ENCODE measurements at regions not wholly inside any gene's neighbourhood (a gene's known extent, or its start where the extent isn't known, plus 50 kb on each side); places are given as distances from the start of the nearest gene placed in this dataset.

DNA sequence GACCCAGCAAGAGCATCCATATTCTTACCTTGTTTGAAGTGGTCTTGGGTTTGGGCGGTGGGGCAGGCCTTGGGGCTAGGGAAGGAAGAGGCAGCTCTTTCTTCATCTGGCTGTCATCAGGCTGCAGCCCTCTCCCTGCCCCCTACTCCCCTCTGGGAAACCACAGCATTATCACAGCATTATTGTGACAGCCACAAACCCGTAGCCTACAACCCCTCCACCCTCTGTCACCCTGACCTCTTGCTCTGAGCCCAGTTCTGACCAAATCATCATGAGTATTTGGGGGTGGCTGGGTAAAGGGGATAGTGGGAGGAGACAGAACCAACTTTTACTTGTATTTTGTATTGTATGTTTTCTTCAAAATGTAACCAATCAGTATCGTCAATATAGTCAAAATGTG is 94.3 kb upstream of the ARRDC3 start:
- Histone ChIP-seq H3K4me1 (ENCODE audit: control insufficient read depth, insufficient read depth, low read length) (peaks cover 19% of the 10 kb centered on the region), H3K4me3 (ENCODE audit: low read length) (no peak overlapping the region), H3K27ac (ENCODE audit: low read length) (no peak overlapping the region), H3K27me3 (ENCODE audit: control insufficient read depth, insufficient read depth, low read length) (no peaks in the 10 kb centered on the region), H3K9me3 (ENCODE audit: control insufficient read depth, insufficient read depth, low read length) (no peaks in the 10 kb centered on the region), H3K36me3 (ENCODE audit: control insufficient read depth, insufficient read depth, low read length) (no peaks in the 10 kb centered on the region)
- WGBS (ENCODE audit: insufficient coverage), result 72% methylated on average over 2 of the region's 3 CpGs
- Mint-ChIP-seq H3K9me3 (peaks cover 0 to 3% of the 10 kb centered on the region in 2 donors), H3K27me3 (ENCODE audit: low read depth in 2 of 2) (no peaks in the 10 kb centered on the region), H3K27ac (peak overlapping the region; percentile 26 to 74), H3K4me1 (peaks cover 29 to 41% of the 10 kb centered on the region in 2 donors), H3K36me3 (no peaks in the 10 kb centered on the region), H3K4me3 (peak overlapping the region; percentile 43)
- intact Hi-C loops (cut with micrococcal nuclease), result no loop called here
- DNase-seq, result no peak
- TF ChIP-seq, protein P1, sequence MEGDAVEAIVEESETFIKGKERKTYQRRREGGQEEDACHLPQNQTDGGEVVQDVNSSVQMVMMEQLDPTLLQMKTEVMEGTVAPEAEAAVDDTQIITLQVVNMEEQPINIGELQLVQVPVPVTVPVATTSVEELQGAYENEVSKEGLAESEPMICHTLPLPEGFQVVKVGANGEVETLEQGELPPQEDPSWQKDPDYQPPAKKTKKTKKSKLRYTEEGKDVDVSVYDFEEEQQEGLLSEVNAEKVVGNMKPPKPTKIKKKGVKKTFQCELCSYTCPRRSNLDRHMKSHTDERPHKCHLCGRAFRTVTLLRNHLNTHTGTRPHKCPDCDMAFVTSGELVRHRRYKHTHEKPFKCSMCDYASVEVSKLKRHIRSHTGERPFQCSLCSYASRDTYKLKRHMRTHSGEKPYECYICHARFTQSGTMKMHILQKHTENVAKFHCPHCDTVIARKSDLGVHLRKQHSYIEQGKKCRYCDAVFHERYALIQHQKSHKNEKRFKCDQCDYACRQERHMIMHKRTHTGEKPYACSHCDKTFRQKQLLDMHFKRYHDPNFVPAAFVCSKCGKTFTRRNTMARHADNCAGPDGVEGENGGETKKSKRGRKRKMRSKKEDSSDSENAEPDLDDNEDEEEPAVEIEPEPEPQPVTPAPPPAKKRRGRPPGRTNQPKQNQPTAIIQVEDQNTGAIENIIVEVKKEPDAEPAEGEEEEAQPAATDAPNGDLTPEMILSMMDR (IDR thresholded peaks at IDR 0.05), result no peak
- peak; percentile 35 to 86 (median 60) for ATAC-seq

DNA sequence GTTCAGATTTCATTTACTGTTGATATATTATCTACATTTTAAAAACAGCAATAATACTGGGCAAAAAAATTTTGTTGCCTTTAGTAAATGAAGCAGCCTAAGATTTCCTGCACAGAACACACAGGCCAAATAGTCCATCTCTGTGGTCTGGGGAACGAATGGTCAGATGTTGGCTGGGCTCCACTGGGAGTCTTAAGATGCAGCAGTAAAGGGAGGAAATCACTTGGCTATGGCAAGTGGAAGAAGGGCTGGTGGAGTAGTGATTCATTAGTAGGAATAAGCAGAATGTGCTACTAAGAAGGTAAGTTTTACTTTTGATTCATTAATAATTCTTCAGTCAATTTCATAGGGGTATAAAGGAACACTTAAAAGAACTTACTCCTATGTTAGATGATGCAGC is 91.1 kb upstream of the ARRDC3 start:
- TF ChIP-seq, protein P1 (IDR thresholded peaks at IDR 0.05), result no peak
- peaks cover 0 to 3% of the 10 kb centered on the region in 2 donors for H3K9me3 Mint-ChIP-seq
- DNase-seq (no peak), ATAC-seq (no peak)
- no peak overlapping the region for H3K27ac ChIP-seq (ENCODE audit: low read length)
- no peaks in the 10 kb centered on the region for H3K27me3 Mint-ChIP-seq (ENCODE audit: low read depth in 2 of 2)
- no peaks in the 10 kb centered on the region for H3K36me3 Mint-ChIP-seq
- peaks cover 29 to 36% of the 10 kb centered on the region in 2 donors for H3K4me1 Mint-ChIP-seq
- H3K36me3 ChIP-seq (ENCODE audit: control insufficient read depth, insufficient read depth, low read length), result no peaks in the 10 kb centered on the region
- no peaks in the 10 kb centered on the region for H3K9me3 ChIP-seq (ENCODE audit: control insufficient read depth, insufficient read depth, low read length)
- intact Hi-C loops (cut with micrococcal nuclease), result no loop called here
- H3K27me3 ChIP-seq (ENCODE audit: control insufficient read depth, insufficient read depth, low read length), result no peaks in the 10 kb centered on the region
- no peak overlapping the region for H3K27ac Mint-ChIP-seq
- H3K4me1 ChIP-seq (ENCODE audit: control insufficient read depth, insufficient read depth, low read length), result peaks cover 13% of the 10 kb centered on the region
- no peak overlapping the region for H3K4me3 ChIP-seq (ENCODE audit: low read length)
- H3K4me3 Mint-ChIP-seq, result no peak overlapping the region
- WGBS (ENCODE audit: insufficient coverage), result 85% methylated on average over 1 of the region's 1 CpG

DNA sequence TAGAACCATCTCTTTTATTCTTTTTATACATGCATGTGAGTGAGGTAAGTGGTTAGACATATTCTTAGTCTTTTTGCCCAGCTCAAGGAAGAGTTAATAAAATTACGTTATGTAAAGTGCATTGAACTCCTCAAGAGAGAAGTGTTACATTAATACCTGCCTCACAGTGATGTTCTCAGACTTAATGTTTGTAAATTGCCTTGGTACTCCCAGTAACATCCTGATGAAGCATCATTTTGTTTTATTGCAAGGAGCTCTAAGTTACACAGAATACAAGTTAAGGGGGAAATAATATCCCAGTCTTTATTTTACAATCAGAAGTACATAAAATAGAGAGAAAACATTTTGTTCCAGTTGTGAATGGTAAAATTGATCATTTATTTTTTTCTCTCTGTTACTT is 89.5 kb upstream of the ARRDC3 start:
- no peak for DNase-seq
- 88% methylated on average over 1 of the region's 1 CpG for WGBS (ENCODE audit: insufficient coverage)
- H3K4me3 ChIP-seq (ENCODE audit: low read length), result no peak overlapping the region
- H3K27ac ChIP-seq (ENCODE audit: low read length), result no peak overlapping the region
- TF ChIP-seq, protein P1 (IDR thresholded peaks at IDR 0.05), result no peak
- intact Hi-C loops (cut with micrococcal nuclease), result no loop called here
- no peaks in the 10 kb centered on the region for H3K9me3 ChIP-seq (ENCODE audit: control insufficient read depth, insufficient read depth, low read length)
- Mint-ChIP-seq H3K27ac (no peak overlapping the region), H3K9me3 (peaks cover 0 to 3% of the 10 kb centered on the region in 2 donors), H3K4me3 (no peak overlapping the region), H3K27me3 (ENCODE audit: low read depth in 2 of 2) (no peaks in the 10 kb centered on the region), H3K36me3 (no peaks in the 10 kb centered on the region), H3K4me1 (peaks cover 26 to 33% of the 10 kb centered on the region in 2 donors)
- ATAC-seq, result no peak
- no peaks in the 10 kb centered on the region for H3K36me3 ChIP-seq (ENCODE audit: control insufficient read depth, insufficient read depth, low read length)
- peaks cover 11% of the 10 kb centered on the region for H3K4me1 ChIP-seq (ENCODE audit: control insufficient read depth, insufficient read depth, low read length)
- H3K27me3 ChIP-seq (ENCODE audit: control insufficient read depth, insufficient read depth, low read length), result no peaks in the 10 kb centered on the region

DNA sequence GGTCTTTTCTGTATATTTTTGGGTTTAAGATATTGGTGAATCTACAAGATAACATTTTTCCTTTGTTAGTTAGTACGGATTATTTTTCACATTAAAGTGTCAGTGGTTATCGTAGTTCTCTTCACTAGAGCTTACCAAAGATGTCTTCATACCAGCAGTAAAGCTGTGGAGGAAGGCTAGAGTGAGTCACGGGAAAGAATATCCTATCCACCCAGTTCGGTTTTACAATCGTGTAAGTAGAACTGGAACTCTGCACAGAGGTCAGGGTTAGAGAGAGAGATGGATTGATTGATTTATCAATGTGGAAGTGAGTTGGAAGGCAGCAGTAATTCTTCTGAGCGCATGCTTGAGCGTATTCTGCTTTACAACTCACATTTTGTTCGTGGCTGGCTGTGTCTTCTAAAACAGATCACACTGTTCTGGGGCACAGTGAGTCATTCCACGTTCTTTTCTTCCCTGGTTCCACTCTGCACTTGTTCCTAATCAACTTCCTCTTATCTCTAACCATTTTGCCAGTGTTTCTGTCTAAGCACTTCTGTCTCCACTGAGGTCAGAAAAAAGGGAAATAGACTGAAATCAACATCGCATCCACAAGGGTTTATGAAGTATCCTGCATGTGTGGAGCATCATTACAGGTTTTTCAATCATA is 86.5 kb upstream of the ARRDC3 start:
- H3K27ac ChIP-seq (ENCODE audit: low read length), result no peak overlapping the region
- no peaks in the 10 kb centered on the region for H3K9me3 ChIP-seq (ENCODE audit: control insufficient read depth, insufficient read depth, low read length)
- H3K4me3 ChIP-seq (ENCODE audit: low read length), result no peak overlapping the region
- peak in 2 of 3 donors; percentile 21 to 76 for ATAC-seq
- H3K27ac Mint-ChIP-seq, result peak overlapping the region; percentile 50 to 51
- no peaks in the 10 kb centered on the region for H3K27me3 ChIP-seq (ENCODE audit: control insufficient read depth, insufficient read depth, low read length)
- H3K9me3 Mint-ChIP-seq, result peaks cover 0 to 8% of the 10 kb centered on the region in 2 donors
- intact Hi-C loops (cut with micrococcal nuclease), result no loop called here
- H3K4me3 Mint-ChIP-seq, result peak overlapping the region; percentile 54
- no peaks in the 10 kb centered on the region for H3K36me3 Mint-ChIP-seq
- DNase-seq, result no peak
- H3K4me1 ChIP-seq (ENCODE audit: control insufficient read depth, insufficient read depth, low read length), result no peaks in the 10 kb centered on the region
- H3K4me1 Mint-ChIP-seq, result peaks cover 18 to 22% of the 10 kb centered on the region in 2 donors
- H3K27me3 Mint-ChIP-seq (ENCODE audit: low read depth in 2 of 2), result no peaks in the 10 kb centered on the region
- WGBS (ENCODE audit: insufficient coverage), result 24% methylated on average over 7 of the region's 10 CpGs
- no peaks in the 10 kb centered on the region for H3K36me3 ChIP-seq (ENCODE audit: control insufficient read depth, insufficient read depth, low read length)
- TF ChIP-seq, protein P1 (IDR thresholded peaks at IDR 0.05), result no peak
